Activated B cell treated with CpG ODN at 0.5 μM for 24 hours (primary cell): ENCODE measurements at regions not wholly inside any gene's neighbourhood (a gene's known extent, or its start where the extent isn't known, plus 50 kb on each side); places are given as distances from the start of the nearest gene placed in this dataset.

Experiments used
- ATAC-seq: fragments of 200-7000 bp; cut with Tn5 transposase; one replicate; pipeline ENCODE4 v1.10.0; 2021; ENCODE audit warnings: low read depth, mild to moderate bottlenecking, moderate library complexity
- CTCF ChIA-PET: fragments of 350-600 bp; sonication (Branson Sonifier 250); formaldehyde crosslinking; loops from one replicate; lab custom pipeline; 2021; ENCODE audit warnings: antibody characterized with exemption; lab: Charles Lee
- POLR2A ChIA-PET: fragments of 350-600 bp; sonication (Branson Sonifier 250); formaldehyde crosslinking; loops from one replicate; lab custom pipeline; 2021; ENCODE audit warnings: antibody characterized with exemption; lab: Charles Lee
- DNase-seq: peaks from one replicate; pipeline ENCODE4 v3.0.0; 2022
- H3K27ac Mint-ChIP-seq: one replicate; pipeline ENCODE4 v1.8.0; 2020; ENCODE audit warnings: mixed read lengths
- H3K27me3 Mint-ChIP-seq: one replicate; pipeline ENCODE4 v1.8.0; 2021; ENCODE audit warnings: mixed read lengths
- H3K36me3 Mint-ChIP-seq: one replicate; pipeline ENCODE4 v1.8.0; 2021; ENCODE audit warnings: low read depth, mixed read lengths
- H3K4me1 Mint-ChIP-seq: one replicate; pipeline ENCODE4 v1.8.0; 2021; ENCODE audit warnings: mixed read lengths
- H3K4me3 Mint-ChIP-seq: one replicate; pipeline ENCODE4 v1.8.0; 2020; ENCODE audit warnings: mild to moderate bottlenecking, mixed read lengths
- H3K9me3 Mint-ChIP-seq: one replicate; pipeline ENCODE4 v1.8.0; 2020; ENCODE audit warnings: mixed read lengths
- CTCF ChIP-seq: fragments of 200-600 bp; IDR thresholded peaks from one replicate; pipeline ENCODE4 v1.8.0; 2022; ENCODE audit warnings: antibody characterized with exemption, mild to moderate bottlenecking
- intact Hi-C: fragments of 100-400 bp; cut with micrococcal nuclease; formaldehyde crosslinking; loops from one replicate; pipeline ENCODE4 v1.15.1; 2024

- ATAC-seq (no peak), DNase-seq (no peak)
- Mint-ChIP-seq H3K4me1 (no peaks in the 10 kb centered on the region), H3K9me3 (no peaks in the 10 kb centered on the region), H3K27ac (no peak overlapping the region), H3K36me3 (no peaks in the 10 kb centered on the region), H3K27me3 (no peaks in the 10 kb centered on the region), H3K4me3 (no peak overlapping the region)
- no peak for TF ChIP-seq CTCF
- ChIA-PET POLR2A (no interaction called here), CTCF (no interaction called here)
- intact Hi-C loops: no loop called here
Measured at GRCh38 chr18:78445880-78446279, 533.7 kb upstream of the SALL3 start.

GRCh38 chr18:78447211-78447610 is 532.4 kb upstream of the SALL3 start:
- H3K4me1 Mint-ChIP-seq: no peaks in the 10 kb centered on the region
- no peak overlapping the region for H3K27ac Mint-ChIP-seq
- H3K4me3 Mint-ChIP-seq: no peak overlapping the region
- no peak for TF ChIP-seq CTCF
- ChIA-PET POLR2A (no interaction called here), CTCF (no interaction called here)
- no peaks in the 10 kb centered on the region for H3K9me3 Mint-ChIP-seq
- H3K36me3 Mint-ChIP-seq: no peaks in the 10 kb centered on the region
- DNase-seq (no peak), ATAC-seq (no peak)
- intact Hi-C loops: no loop called here
- H3K27me3 Mint-ChIP-seq: no peaks in the 10 kb centered on the region

- intact Hi-C loops: no loop called here
- Mint-ChIP-seq H3K27ac (no peak overlapping the region), H3K36me3 (no peaks in the 10 kb centered on the region), H3K4me3 (no peak overlapping the region), H3K9me3 (no peaks in the 10 kb centered on the region), H3K27me3 (no peaks in the 10 kb centered on the region), H3K4me1 (no peaks in the 10 kb centered on the region)
- DNase-seq (no peak), ATAC-seq (no peak)
- ChIA-PET CTCF (no interaction called here), POLR2A (no interaction called here)
- no peak for TF ChIP-seq CTCF
Measured at GRCh38 chr18:78448106-78448505, 531.5 kb upstream of the SALL3 start.

GRCh38 chr18:78448591-78448990 is 531.0 kb upstream of the SALL3 start:
- H3K27me3 Mint-ChIP-seq: no peaks in the 10 kb centered on the region
- H3K36me3 Mint-ChIP-seq: no peaks in the 10 kb centered on the region
- ChIA-PET CTCF (no interaction called here), POLR2A (no interaction called here)
- H3K4me1 Mint-ChIP-seq: no peaks in the 10 kb centered on the region
- no peak for DNase-seq
- intact Hi-C loops: no loop called here
- H3K9me3 Mint-ChIP-seq: no peaks in the 10 kb centered on the region
- ATAC-seq: no peak
- H3K27ac Mint-ChIP-seq: no peak overlapping the region
- no peak overlapping the region for H3K4me3 Mint-ChIP-seq
- no peak for TF ChIP-seq CTCF

- POLR2A ChIA-PET: no interaction called here
- Mint-ChIP-seq H3K27me3 (no peaks in the 10 kb centered on the region), H3K4me1 (no peaks in the 10 kb centered on the region), H3K27ac (no peak overlapping the region), H3K4me3 (no peak overlapping the region), H3K36me3 (no peaks in the 10 kb centered on the region), H3K9me3 (no peaks in the 10 kb centered on the region)
- DNase-seq (no peak), ATAC-seq (no peak)
- CTCF ChIA-PET: no interaction called here
- TF ChIP-seq CTCF: no peak
- intact Hi-C loops: no loop called here
Measured at GRCh38 chr18:78454221-78454620, 525.4 kb upstream of the SALL3 start.
